ENCODE measurements at regions not wholly inside any gene's neighbourhood (a gene's known extent, or its start where the extent isn't known, plus 50 kb on each side); places are given as distances from the start of the nearest gene placed in this dataset.

DNA sequence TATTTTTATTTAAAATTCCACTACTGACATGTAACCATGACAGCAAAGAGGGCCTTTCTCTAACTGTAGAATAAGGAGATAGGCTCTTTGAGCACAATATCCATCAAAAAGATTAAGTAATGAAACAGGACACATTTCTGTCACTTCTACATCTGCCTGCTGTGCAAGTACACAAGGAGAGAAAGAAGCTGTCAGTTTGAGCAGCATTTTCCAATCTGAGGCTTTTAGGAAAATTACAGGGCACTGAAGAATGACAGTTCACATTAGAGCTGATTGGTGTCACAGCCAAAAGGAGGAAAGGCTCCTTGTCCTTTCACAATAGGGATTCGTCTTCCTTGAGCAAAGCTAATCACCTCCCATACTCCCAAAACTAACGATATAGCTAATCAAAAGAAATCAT is 158.8 kb upstream of the TAC1 start:
- H3K4me1 ChIP-seq (ENCODE audit: low read depth): no peaks in the 10 kb centered on the region
- TF ChIP-seq, protein P1, sequence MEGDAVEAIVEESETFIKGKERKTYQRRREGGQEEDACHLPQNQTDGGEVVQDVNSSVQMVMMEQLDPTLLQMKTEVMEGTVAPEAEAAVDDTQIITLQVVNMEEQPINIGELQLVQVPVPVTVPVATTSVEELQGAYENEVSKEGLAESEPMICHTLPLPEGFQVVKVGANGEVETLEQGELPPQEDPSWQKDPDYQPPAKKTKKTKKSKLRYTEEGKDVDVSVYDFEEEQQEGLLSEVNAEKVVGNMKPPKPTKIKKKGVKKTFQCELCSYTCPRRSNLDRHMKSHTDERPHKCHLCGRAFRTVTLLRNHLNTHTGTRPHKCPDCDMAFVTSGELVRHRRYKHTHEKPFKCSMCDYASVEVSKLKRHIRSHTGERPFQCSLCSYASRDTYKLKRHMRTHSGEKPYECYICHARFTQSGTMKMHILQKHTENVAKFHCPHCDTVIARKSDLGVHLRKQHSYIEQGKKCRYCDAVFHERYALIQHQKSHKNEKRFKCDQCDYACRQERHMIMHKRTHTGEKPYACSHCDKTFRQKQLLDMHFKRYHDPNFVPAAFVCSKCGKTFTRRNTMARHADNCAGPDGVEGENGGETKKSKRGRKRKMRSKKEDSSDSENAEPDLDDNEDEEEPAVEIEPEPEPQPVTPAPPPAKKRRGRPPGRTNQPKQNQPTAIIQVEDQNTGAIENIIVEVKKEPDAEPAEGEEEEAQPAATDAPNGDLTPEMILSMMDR (IDR thresholded peaks at IDR 0.05; ENCODE audit: low read depth, low read length): no peak
- H3K27ac ChIP-seq: no peak overlapping the region
- H3K27me3 ChIP-seq: no peaks in the 10 kb centered on the region
- H3K9me3 ChIP-seq (ENCODE audit: low read depth): no peaks in the 10 kb centered on the region
- H3K4me3 ChIP-seq: no peak overlapping the region
- DNase-seq (ENCODE audit: low read depth in 1 of 2, low spot score in 1 of 2): no peak
- H3K36me3 ChIP-seq: no peaks in the 10 kb centered on the region

GRCh38 chr7:97576043-97576442 is 155.8 kb upstream of the TAC1 start:
- no peak overlapping the region for H3K27ac ChIP-seq
- no peaks in the 10 kb centered on the region for H3K9me3 ChIP-seq (ENCODE audit: low read depth)
- no peaks in the 10 kb centered on the region for H3K4me1 ChIP-seq (ENCODE audit: low read depth)
- H3K4me3 ChIP-seq: no peak overlapping the region
- TF ChIP-seq, protein P1 (IDR thresholded peaks at IDR 0.05; ENCODE audit: low read depth, low read length): no peak
- H3K27me3 ChIP-seq: no peaks in the 10 kb centered on the region
- H3K36me3 ChIP-seq: no peaks in the 10 kb centered on the region
- no peak for DNase-seq (ENCODE audit: low read depth in 1 of 2, low spot score in 1 of 2)

DNA sequence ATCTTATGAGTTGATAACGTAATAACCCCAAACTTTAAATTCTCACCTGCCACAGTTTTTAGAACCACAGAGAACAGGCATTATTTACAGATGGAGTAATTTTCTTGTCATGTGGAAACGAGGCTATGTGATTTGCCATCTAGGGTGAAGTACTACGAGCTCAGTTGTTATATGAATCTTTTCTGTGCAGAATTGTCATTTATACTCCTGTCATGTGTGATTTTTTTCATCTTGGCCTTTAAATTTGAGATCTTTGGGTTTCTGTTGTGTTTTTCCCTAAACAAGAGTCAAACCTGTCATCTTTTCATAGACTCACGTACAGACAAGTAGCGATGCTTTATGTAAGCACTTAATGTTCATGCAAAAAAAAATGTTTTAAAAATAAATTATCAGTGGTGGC is 153.7 kb upstream of the TAC1 start:
- no peak for DNase-seq (ENCODE audit: low read depth in 1 of 2, low spot score in 1 of 2)
- H3K27ac ChIP-seq: no peak overlapping the region
- no peaks in the 10 kb centered on the region for H3K4me1 ChIP-seq (ENCODE audit: low read depth)
- H3K9me3 ChIP-seq (ENCODE audit: low read depth): no peaks in the 10 kb centered on the region
- TF ChIP-seq, protein P1 (IDR thresholded peaks at IDR 0.05; ENCODE audit: low read depth, low read length): no peak
- H3K36me3 ChIP-seq: no peaks in the 10 kb centered on the region
- H3K4me3 ChIP-seq: no peak overlapping the region
- H3K27me3 ChIP-seq: no peaks in the 10 kb centered on the region

DNA sequence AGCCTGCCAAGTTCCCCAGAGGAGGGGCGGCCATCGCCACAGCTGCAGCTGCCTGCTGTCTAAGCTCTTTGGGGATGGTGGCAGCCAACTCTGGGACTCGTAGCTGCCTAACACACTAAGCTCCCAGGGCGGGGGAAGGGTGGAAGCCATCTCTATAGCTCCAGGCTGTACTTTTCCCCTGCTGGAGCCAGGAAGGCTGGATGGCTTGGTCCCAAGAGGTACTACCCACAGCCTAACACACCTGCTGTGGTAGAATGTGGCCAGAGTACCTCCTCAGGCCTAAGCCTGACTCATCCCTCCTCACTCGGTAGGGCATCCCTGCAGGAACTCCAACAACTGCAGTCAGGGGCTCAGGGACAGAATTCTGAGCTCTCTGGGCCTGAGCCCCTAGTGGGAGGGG is 151.7 kb upstream of the TAC1 start:
- Histone ChIP-seq H3K36me3 (no peaks in the 10 kb centered on the region), H3K27ac (no peak overlapping the region), H3K9me3 (ENCODE audit: low read depth) (no peaks in the 10 kb centered on the region), H3K4me1 (ENCODE audit: low read depth) (no peaks in the 10 kb centered on the region), H3K4me3 (no peak overlapping the region), H3K27me3 (no peaks in the 10 kb centered on the region)
- no peak for DNase-seq (ENCODE audit: low read depth in 1 of 2, low spot score in 1 of 2)
- TF ChIP-seq, protein P1 (IDR thresholded peaks at IDR 0.05; ENCODE audit: low read depth, low read length): no peak

GRCh38 chr7:97595439-97595838 is 136.4 kb upstream of the TAC1 start:
- H3K27ac ChIP-seq: no peak overlapping the region
- H3K27me3 ChIP-seq: no peaks in the 10 kb centered on the region
- TF ChIP-seq, protein P1 (IDR thresholded peaks at IDR 0.05; ENCODE audit: low read depth, low read length): no peak
- H3K4me1 ChIP-seq (ENCODE audit: low read depth): no peaks in the 10 kb centered on the region
- H3K4me3 ChIP-seq: no peak overlapping the region
- no peaks in the 10 kb centered on the region for H3K36me3 ChIP-seq
- DNase-seq (ENCODE audit: low read depth in 1 of 2, low spot score in 1 of 2): no peak
- H3K9me3 ChIP-seq (ENCODE audit: low read depth): no peaks in the 10 kb centered on the region

- Histone ChIP-seq H3K9me3 (ENCODE audit: low read depth) (no peaks in the 10 kb centered on the region), H3K4me3 (no peak overlapping the region), H3K27me3 (no peaks in the 10 kb centered on the region), H3K4me1 (ENCODE audit: low read depth) (no peaks in the 10 kb centered on the region), H3K27ac (no peak overlapping the region), H3K36me3 (no peaks in the 10 kb centered on the region)
- TF ChIP-seq, protein P1 (IDR thresholded peaks at IDR 0.05; ENCODE audit: low read depth, low read length): no peak
- no peak for DNase-seq (ENCODE audit: low read depth in 1 of 2, low spot score in 1 of 2)
Measured at GRCh38 chr7:97601931-97602457, 129.9 kb upstream of the TAC1 start.
